Lung (tissue), 11 donors: ENCODE measurements at regions not wholly inside any gene's neighbourhood (a gene's known extent, or its start where the extent isn't known, plus 50 kb on each side); places are given as distances from the start of the nearest gene placed in this dataset.

Source experiments
- ATAC-seq: fragments of 200-7000 bp; cut with Tn5 transposase; one replicate; pipeline ENCODE4 v1.9.1; 2020; ENCODE audit warnings: moderate number of reproducible peaks; ENCODE audit not compliant: insufficient read depth, low FRiP score
- DNase-seq, 3 donors: peaks; one replicate each; pipeline ENCODE4 v3.0.0-alpha.2; 2013 to 2017
- H3K27ac ChIP-seq, 2 donors: one replicate each; pipeline ENCODE4 v1.5.1; 2013; ENCODE audit warnings: mild to moderate bottlenecking in 2 of 2, moderate library complexity in 2 of 2, control low read depth in 1 of 2, inconsistent platforms in 1 of 2, low read depth in 1 of 2, low read length in 1 of 2
- H3K27me3 ChIP-seq, 3 donors: one replicate each; pipeline ENCODE4 v1.5.1; 2013; ENCODE audit warnings: low read length in 2 of 3; ENCODE audit not compliant: control insufficient read depth in 3 of 3, insufficient read depth in 3 of 3
- H3K36me3 ChIP-seq, 4 donors: one replicate each; pipeline ENCODE4 v1.5.1; 2013; ENCODE audit warnings: low read length in 4 of 4, mild to moderate bottlenecking in 1 of 4, moderate library complexity in 1 of 4; ENCODE audit not compliant: control insufficient read depth in 4 of 4, insufficient read depth in 4 of 4
- H3K4me1 ChIP-seq, 5 donors: one replicate each; pipeline ENCODE4 v1.5.1; 2013; ENCODE audit warnings: low read length in 5 of 5, mild to moderate bottlenecking in 2 of 5, moderate library complexity in 1 of 5; ENCODE audit not compliant: control insufficient read depth in 5 of 5, insufficient read depth in 5 of 5
- H3K4me3 ChIP-seq: one replicate; pipeline ENCODE4 v1.5.1; 2013; ENCODE audit warnings: mild to moderate bottlenecking, control low read depth, moderate library complexity
- H3K9ac ChIP-seq, 2 donors: one replicate each; pipeline ENCODE4 v1.5.1; 2013; ENCODE audit warnings: low read length in 2 of 2, control low read depth in 1 of 2; ENCODE audit not compliant: insufficient read depth in 1 of 2
- H3K9me3 ChIP-seq, 4 donors: one replicate each; pipeline ENCODE4 v1.5.1; 2013; ENCODE audit warnings: low read length in 3 of 4, mild to moderate bottlenecking in 1 of 4, moderate library complexity in 1 of 4; ENCODE audit not compliant: control insufficient read depth in 4 of 4, insufficient read depth in 3 of 4
- WGBS, 2 donors: extraction: QIAGEN DNeasy Blood & Tissue Kit; methylation state at CpG; one replicate each; pipeline ENCODE4 v1.1.7; 2013; 5-methylcytosine and 5-hydroxymethylcytosine counted together
- TF ChIP-seq, protein P1 (sequence below): IDR thresholded peaks from 2 replicates; pipeline ENCODE4 v1.5.1; 2012; ENCODE audit warnings: mild to moderate bottlenecking; ENCODE audit errors: control extremely low read depth, extremely low read depth
- donor health status: control.
- donor health status: control.
- donor health status: Bipolar disorder and iron deficiency.
- donor health status: healthy.
- donor health status: DM: yes; HTN: yes; CAD: no.

DNA sequence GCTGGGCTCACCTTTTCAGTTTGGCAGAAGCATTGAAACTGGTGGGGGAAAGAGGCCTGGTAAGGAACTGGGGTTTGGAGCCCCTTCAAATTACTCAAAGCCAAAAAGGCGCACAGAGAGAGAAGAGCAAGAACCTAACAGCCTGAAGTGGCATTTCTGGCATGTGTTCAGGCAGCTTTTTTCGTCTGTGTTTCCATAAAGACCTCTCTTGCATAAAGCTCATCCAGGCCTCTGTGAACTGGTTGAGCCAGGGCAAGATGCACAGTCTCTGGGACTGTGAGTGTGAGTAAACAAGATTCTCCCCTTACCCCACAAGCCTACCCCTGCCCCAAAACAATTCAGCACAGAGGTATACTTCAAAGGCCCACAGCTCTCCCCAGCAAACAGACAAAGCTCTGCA is 167.8 kb downstream of the QRSL1 start:
- no peaks in the 10 kb centered on the region for H3K36me3 ChIP-seq
- no peaks in the 10 kb centered on the region for H3K27me3 ChIP-seq
- WGBS, 2 donors = 56 to 69% methylated on average over 2 of the region's 2 CpGs
- ATAC-seq (no peak), DNase-seq (no peak)
- no peaks in the 10 kb centered on the region for H3K9me3 ChIP-seq
- H3K4me3 ChIP-seq = no peak overlapping the region
- H3K27ac ChIP-seq = no peak overlapping the region
- TF ChIP-seq, protein P1, sequence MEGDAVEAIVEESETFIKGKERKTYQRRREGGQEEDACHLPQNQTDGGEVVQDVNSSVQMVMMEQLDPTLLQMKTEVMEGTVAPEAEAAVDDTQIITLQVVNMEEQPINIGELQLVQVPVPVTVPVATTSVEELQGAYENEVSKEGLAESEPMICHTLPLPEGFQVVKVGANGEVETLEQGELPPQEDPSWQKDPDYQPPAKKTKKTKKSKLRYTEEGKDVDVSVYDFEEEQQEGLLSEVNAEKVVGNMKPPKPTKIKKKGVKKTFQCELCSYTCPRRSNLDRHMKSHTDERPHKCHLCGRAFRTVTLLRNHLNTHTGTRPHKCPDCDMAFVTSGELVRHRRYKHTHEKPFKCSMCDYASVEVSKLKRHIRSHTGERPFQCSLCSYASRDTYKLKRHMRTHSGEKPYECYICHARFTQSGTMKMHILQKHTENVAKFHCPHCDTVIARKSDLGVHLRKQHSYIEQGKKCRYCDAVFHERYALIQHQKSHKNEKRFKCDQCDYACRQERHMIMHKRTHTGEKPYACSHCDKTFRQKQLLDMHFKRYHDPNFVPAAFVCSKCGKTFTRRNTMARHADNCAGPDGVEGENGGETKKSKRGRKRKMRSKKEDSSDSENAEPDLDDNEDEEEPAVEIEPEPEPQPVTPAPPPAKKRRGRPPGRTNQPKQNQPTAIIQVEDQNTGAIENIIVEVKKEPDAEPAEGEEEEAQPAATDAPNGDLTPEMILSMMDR = no peak
- H3K9ac ChIP-seq = no peak overlapping the region
- peaks cover 0 to 5% (median 0%) of the 10 kb centered on the region in 5 donors for H3K4me1 ChIP-seq

DNA sequence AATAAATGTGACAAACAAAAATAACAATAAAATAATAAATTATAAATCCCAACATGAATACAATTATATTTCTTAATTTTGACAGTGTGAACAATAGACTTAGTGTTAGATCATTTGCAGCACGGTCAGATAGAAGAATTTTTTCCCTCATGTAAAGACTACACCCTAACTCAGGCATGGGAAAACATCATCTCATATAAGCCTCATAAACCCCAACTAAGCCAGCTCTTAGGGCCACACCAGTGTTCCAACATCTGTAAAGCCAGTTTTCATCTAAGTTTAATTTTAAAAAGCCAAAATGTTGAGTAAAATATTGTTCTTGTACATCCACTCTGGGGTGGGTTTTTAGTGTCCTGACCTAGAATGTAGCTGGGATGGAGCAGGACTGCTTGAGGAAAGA is 167.4 kb downstream of the QRSL1 start:
- Histone ChIP-seq H3K36me3 (no peaks in the 10 kb centered on the region), H3K4me3 (no peak overlapping the region), H3K4me1 (peaks cover 0 to 5% (median 0%) of the 10 kb centered on the region in 5 donors), H3K9me3 (no peaks in the 10 kb centered on the region), H3K27me3 (no peaks in the 10 kb centered on the region), H3K9ac (no peak overlapping the region), H3K27ac (no peak overlapping the region)
- ATAC-seq (no peak), DNase-seq (no peak)
- TF ChIP-seq, protein P1 = no peak
- 78 to 85% methylated on average over 1 of the region's 1 CpG for WGBS, 2 donors

DNA sequence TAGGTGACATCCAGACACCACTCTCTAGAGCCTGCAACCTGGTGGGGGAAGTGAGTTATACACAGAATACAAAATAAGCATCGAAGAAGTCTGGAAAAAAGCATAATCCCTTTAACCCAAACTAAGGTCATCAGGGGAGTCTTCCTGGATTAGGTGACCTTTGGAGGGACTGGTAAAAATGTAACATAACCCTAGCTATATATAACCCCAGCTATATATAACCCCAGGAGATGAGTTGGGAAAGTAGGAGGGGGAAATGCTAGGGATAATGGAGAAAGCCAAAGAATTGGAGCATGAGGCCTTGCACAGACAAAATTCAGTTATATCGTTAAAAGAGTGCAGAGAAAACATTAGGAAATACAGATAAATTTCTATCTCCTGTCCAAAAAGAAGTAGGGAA is 164.8 kb downstream of the QRSL1 start:
- no peak overlapping the region for H3K9ac ChIP-seq
- H3K27ac ChIP-seq = no peak overlapping the region
- ATAC-seq = no peak
- H3K4me1 ChIP-seq = peaks cover 0 to 8% (median 0%) of the 10 kb centered on the region in 5 donors
- no peaks in the 10 kb centered on the region for H3K36me3 ChIP-seq
- no peaks in the 10 kb centered on the region for H3K27me3 ChIP-seq
- no peak overlapping the region for H3K4me3 ChIP-seq
- no peaks in the 10 kb centered on the region for H3K9me3 ChIP-seq
- TF ChIP-seq, protein P1 = no peak
- no peak for DNase-seq
- 85 to 96% methylated on average over 2 of the region's 2 CpGs for WGBS, 2 donors

DNA sequence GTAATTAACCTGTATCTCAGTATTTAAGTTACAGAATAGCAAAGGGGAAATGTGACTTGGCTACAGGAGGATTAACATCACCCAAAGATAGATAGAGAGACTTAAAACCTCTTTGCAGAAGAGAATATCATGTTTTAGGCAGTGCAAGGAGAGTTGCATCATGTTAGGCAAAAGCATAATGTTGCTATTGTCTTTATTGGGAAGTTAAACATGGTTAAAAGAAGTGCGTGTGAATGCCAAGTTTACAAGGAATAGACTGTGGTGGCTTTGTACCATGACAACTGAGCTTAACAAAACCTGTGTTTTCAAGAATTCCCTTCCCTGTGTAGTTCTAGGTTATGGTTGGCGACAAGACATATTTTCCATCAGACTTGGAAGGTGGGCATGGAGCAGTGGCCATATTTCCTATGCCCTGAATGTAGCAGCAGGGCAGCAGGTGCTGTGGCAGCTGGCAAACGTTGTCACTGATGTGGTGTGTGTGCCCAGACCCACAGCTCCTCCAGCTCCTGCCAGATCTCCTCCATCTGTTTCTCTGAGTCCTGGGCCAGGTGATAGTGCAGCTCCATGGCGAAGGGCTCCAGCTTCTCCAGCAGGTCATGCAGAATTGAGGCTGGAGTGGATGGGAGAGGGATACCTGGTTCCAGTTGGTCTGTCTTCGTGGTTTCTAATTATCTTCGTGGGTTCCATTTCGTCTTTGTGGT is 163.3 kb downstream of the QRSL1 start:
- WGBS, 2 donors = 88% methylated on average over 7 of the region's 7 CpGs
- no peak for ATAC-seq

More for the DNA sequence above, 163.3 kb downstream of the QRSL1 start:
- TF ChIP-seq, protein P1 = no peak
- Histone ChIP-seq H3K27ac (no peak overlapping the region), H3K4me1 (peaks cover 0 to 3% (median 0%) of the 10 kb centered on the region in 5 donors), H3K4me3 (no peak overlapping the region), H3K27me3 (no peaks in the 10 kb centered on the region), H3K9ac (no peak overlapping the region), H3K36me3 (no peaks in the 10 kb centered on the region), H3K9me3 (no peaks in the 10 kb centered on the region)
- DNase-seq = no peak
